Esophagus muscularis mucosa (tissue), 4 donors: ENCODE measurements at regions not wholly inside any gene's neighbourhood (a gene's known extent, or its start where the extent isn't known, plus 50 kb on each side); places are given as distances from the start of the nearest gene placed in this dataset.

Experiments
- CTCF ChIP-seq, 3 experiments: fragments of 200-600 bp in 2 of 3; fragments of 450-650 bp in 1 of 3; sonication (generic) in 2 of 3; IDR thresholded peaks; one replicate each; pipeline ENCODE4 v1.5.1; 2017 to 2019; ENCODE audit warnings: antibody characterized with exemption in 3 of 3, mild to moderate bottlenecking in 2 of 3, moderate library complexity in 1 of 3
- EP300 ChIP-seq: sonication (generic); formaldehyde crosslinking; IDR thresholded peaks from one replicate; pipeline ENCODE4 v1.6.1; 2017; ENCODE audit warnings: antibody characterized with exemption
- POLR2A ChIP-seq: fragments of 450-650 bp; IDR thresholded peaks from one replicate; pipeline ENCODE4 v1.6.1; 2017; ENCODE audit warnings: antibody characterized with exemption, moderate library complexity, mild to moderate bottlenecking, low read depth
- POLR2AphosphoS5 ChIP-seq, 2 donors: sonication (generic); formaldehyde crosslinking; IDR thresholded peaks; one replicate each; pipeline ENCODE4 v1.6.1; 2017; ENCODE audit warnings: antibody characterized with exemption in 2 of 2

GRCh38 chr5:40397976-40398375 is 281.7 kb upstream of the PTGER4 start:
- TF ChIP-seq CTCF (IDR thresholded peaks at IDR 0.05) (no peak), POLR2A (no peak), EP300 (no peak), POLR2AphosphoS5 (IDR thresholded peaks at IDR 0.05) (no peak)
